HG02610 (cell line): ENCODE measurements at regions not wholly inside any gene's neighbourhood (a gene's known extent, or its start where the extent isn't known, plus 50 kb on each side); places are given as distances from the start of the nearest gene placed in this dataset.
"Not testable (repeated sequence)": the region's sequence is repeated elsewhere in the genome, so short reads cannot be mapped to it uniquely, and the experiment has no call there.

ENCODE experiments used
- ATAC-seq: cut with Tn5 transposase; IDR thresholded peaks from one replicate; pipeline ENCODE4 v1.9.1; 2021; ENCODE audit warnings: mild to moderate bottlenecking, moderate library complexity; ENCODE audit not compliant: unreplicated experiment

- no peak for ATAC-seq
Observed at GRCh38 chr6:30832864-30833263, 51.5 kb upstream of the DDR1 start.

GRCh38 chr6:30830438-30830837 lies 53.9 kb upstream of the DDR1 start:
- no peak for ATAC-seq

GRCh38 chr6:30829639-30830255 lies 54.6 kb upstream of the DDR1 start:
- no peak for ATAC-seq

GRCh38 chr6:30829033-30829432 lies 55.3 kb upstream of the DDR1 start:
- no peak for ATAC-seq

- ATAC-seq, result no peak
Observed at GRCh38 chr6:30828027-30828962, 56.0 kb upstream of the DDR1 start.

GRCh38 chr6:30826961-30827342 lies 57.4 kb upstream of the DDR1 start:
- ATAC-seq, result no peak

- ATAC-seq, result no peak
Observed at GRCh38 chr6:30824698-30825097, 59.6 kb upstream of the DDR1 start.

- no peak for ATAC-seq
Observed at GRCh38 chr6:30823534-30823865, 60.8 kb upstream of the DDR1 start.

GRCh38 chr6:30821862-30822784 lies 62.2 kb upstream of the DDR1 start:
- no peak for ATAC-seq

GRCh38 chr6:30820193-30820592 lies 64.1 kb upstream of the DDR1 start:
- ATAC-seq, result no peak

GRCh38 chr6:30819297-30819917 lies 64.9 kb upstream of the DDR1 start:
- no peak for ATAC-seq

- ATAC-seq, result no peak
Observed at GRCh38 chr6:30818391-30818841, 65.9 kb upstream of the DDR1 start.

GRCh38 chr6:30816791-30817739 lies 67.3 kb upstream of the DDR1 start:
- peak; percentile 67 for ATAC-seq

- ATAC-seq, result not testable (repeated sequence)
Observed at GRCh38 chr6:30816296-30816695, 68.0 kb upstream of the DDR1 start.

- ATAC-seq, result not testable (repeated sequence)
Observed at GRCh38 chr6:30815041-30815742, 69.1 kb upstream of the DDR1 start.

GRCh38 chr6:30814146-30815040 lies 69.9 kb upstream of the DDR1 start:
- no peak for ATAC-seq

- no peak for ATAC-seq
Observed at GRCh38 chr6:30813631-30814145, 69.3 kb upstream of the IER3 start.

GRCh38 chr6:30810813-30811339 lies 66.5 kb upstream of the IER3 start:
- peak; percentile 91 for ATAC-seq
